Astrocyte of the spinal cord (primary cell): ENCODE measurements at regions not wholly inside any gene's neighbourhood (a gene's known extent, or its start where the extent isn't known, plus 50 kb on each side); places are given as distances from the start of the nearest gene placed in this dataset.
"Not testable (repeated sequence)": the region's sequence is repeated elsewhere in the genome, so short reads cannot be mapped to it uniquely, and the experiment has no call there.

Source experiments
- DNase-seq: peaks from one replicate; pipeline ENCODE4 v3.0.0; 2011; ENCODE audit warnings: low read depth, low spot score
- H3K4me3 ChIP-seq: 2 replicates; pipeline ENCODE4 v1.5.1; 2011; ENCODE audit warnings: low read depth, mild to moderate bottlenecking, low read length, moderate library complexity
- in situ Hi-C: cut with HindIII; loops from 2 replicates; pipeline ENCODE4 v1.10.0; 2017; ENCODE audit warnings: low sequenced_read_pairs
- TF ChIP-seq, protein P1 (sequence below): IDR thresholded peaks from 2 replicates; pipeline ENCODE4 v1.5.1; 2012; ENCODE audit warnings: low read depth, mild to moderate bottlenecking, low read length, inconsistent platforms

DNA sequence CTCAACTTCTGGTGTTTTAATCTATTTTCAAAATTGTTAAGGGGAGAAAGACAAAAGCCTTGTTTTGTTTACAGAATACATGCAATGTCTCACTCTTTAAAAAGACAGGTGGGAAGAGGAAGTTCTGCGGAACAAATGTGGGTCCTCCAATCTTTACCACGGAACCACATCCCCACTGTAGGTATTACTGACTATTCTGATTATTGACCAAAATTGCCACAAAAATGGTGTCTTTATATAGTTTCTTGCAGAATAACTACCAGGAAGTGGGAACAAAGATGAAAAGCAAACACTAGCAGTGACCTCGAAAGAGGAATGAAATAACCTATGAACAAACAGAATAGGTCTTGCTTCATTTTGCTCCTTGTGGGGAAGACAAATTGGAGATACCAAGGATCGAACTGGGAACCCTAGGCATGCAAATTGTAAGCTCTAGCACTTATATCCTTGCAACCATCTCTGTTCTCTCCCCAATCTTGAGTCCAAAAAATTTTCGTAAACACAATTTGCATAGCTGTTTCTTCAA, 106.7 kb downstream of the GPX5 start:
- TF ChIP-seq, protein P1, sequence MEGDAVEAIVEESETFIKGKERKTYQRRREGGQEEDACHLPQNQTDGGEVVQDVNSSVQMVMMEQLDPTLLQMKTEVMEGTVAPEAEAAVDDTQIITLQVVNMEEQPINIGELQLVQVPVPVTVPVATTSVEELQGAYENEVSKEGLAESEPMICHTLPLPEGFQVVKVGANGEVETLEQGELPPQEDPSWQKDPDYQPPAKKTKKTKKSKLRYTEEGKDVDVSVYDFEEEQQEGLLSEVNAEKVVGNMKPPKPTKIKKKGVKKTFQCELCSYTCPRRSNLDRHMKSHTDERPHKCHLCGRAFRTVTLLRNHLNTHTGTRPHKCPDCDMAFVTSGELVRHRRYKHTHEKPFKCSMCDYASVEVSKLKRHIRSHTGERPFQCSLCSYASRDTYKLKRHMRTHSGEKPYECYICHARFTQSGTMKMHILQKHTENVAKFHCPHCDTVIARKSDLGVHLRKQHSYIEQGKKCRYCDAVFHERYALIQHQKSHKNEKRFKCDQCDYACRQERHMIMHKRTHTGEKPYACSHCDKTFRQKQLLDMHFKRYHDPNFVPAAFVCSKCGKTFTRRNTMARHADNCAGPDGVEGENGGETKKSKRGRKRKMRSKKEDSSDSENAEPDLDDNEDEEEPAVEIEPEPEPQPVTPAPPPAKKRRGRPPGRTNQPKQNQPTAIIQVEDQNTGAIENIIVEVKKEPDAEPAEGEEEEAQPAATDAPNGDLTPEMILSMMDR, result no peak
- no peak overlapping the region for H3K4me3 ChIP-seq
- DNase-seq, result no peak
- in situ Hi-C loops, result no loop called here

DNA sequence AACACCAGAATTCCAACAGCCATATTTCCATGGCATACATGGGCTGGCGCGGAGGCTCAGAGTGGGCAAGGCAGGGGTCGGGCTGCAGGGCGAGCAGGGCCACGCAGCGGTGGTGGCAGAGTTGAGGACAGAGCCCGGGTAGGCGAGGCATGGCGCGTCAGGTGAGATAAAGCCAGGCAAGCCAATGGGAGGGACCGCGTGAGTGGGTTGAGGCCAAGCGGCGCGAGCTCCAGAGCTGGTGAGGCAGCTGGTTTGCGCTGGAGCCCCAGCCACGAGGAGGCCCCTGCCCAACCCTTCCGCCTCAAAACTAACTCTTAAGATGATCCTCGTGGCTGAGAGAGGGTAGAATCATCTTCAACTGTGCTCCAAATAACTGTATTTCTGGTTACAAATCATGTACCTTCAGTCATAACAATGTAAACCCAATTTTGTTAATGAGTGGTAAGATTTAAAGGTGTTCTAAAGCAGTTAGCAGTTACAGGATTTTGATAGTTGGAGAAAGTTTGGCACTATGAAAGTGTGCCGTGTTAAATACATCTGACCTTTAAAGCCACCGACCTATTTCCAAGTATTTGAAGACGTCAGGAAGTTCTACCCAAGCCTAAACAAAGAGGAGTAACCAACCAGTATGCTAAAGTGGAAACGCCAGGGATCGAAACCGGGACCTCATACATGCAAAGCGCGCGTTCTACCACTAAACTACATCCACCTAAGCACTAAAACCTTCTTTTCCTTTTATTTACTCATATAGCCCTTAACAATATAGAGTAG, 107.9 kb downstream of the GPX5 start:
- TF ChIP-seq, protein P1, result no peak
- DNase-seq, result no peak
- no peak overlapping the region for H3K4me3 ChIP-seq
- in situ Hi-C loops, result no loop called here

DNA sequence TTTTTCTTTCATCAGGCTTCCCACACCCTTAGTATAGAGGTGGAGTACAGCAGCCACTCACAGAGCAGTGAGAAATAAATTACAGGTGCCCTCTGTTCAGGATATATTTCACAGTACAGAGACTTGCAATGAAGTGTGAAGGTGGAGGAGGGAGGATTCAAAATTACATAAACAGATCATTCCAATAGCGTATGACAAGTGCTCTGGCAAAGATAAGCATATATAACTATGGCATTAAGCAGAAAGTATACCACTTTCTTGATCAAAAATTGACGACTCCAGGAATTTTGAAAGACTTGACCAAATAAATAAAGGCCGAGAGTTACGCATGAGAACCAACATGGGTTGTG, 108.7 kb downstream of the GPX5 start:
- in situ Hi-C loops, result no loop called here
- TF ChIP-seq, protein P1, result no peak
- no peak for DNase-seq
- H3K4me3 ChIP-seq, result peak overlapping the region; percentile 33

DNA sequence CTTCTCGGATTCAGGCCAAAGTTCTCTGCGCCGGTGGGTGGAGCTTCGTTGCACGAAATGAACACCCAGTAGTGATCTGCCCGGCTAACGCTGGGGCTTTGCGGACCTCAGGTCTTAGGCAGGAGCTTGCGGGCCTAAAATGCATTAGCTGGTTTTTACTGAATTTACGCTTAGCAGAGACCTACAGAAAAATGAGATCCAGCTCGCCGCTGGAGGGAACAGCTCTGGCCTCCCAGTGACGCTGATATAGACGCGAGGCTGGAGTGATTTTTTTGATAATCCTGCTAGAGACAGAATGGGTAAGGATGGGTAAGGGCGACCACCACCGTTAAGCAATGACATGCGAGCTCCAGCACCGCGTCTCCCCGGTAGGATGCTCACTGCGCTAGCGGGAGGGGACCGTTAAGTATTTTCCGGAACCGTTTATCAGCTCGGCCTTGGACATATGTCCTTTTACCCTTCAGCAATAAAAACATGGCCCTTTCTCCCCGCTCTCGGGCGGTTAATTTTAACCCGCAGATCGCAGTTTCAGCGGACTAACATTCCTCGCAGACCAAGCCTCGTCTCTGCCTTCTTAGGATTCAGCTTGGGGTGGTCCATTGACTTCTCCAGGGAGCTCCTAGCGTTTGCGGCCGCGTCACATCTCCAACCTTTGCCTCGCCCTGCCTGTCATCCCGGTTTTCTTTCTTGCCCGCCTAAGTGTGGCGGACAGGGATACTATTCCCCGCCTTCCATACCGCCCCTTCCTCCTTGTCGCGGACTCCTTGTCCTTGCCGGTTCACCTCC, 109.3 kb downstream of the GPX5 start:
- TF ChIP-seq, protein P1, result no peak
- in situ Hi-C loops, result no loop called here
- peak overlapping the region; percentile 33 for H3K4me3 ChIP-seq
- no peak for DNase-seq

DNA sequence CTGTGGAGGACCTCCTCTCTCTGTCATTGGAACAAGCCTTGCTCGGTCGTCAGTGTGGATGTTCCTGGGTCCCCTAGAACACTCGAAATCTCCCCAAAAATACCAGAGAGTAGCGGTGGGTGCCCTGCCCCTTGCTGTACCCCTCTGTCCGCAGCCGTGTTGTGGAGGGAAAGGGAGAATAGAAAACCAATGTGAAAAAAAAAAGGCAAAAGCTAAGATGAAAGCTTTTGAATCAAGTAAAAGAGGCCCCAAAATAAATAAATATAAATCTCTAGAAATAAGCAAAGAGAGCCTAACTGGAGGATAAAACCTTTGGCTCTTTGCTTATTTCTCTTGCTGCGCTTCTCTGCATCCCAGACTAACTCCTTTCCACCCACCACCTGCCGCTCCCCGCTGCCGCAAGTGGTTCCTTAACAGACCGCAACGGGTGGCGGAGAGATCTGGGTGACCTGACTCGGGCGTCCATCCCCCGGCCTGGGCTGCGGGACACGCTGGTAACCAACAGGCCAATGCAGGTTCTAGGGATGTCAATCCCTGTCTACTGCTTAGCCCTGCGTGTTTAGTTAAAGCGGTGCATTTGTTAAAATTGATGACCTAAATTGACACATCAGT, 110.0 kb downstream of the GPX5 start:
- H3K4me3 ChIP-seq, result peak overlapping the region; percentile 33
- in situ Hi-C loops, result no loop called here
- DNase-seq, result no peak
- TF ChIP-seq, protein P1, result no peak

DNA sequence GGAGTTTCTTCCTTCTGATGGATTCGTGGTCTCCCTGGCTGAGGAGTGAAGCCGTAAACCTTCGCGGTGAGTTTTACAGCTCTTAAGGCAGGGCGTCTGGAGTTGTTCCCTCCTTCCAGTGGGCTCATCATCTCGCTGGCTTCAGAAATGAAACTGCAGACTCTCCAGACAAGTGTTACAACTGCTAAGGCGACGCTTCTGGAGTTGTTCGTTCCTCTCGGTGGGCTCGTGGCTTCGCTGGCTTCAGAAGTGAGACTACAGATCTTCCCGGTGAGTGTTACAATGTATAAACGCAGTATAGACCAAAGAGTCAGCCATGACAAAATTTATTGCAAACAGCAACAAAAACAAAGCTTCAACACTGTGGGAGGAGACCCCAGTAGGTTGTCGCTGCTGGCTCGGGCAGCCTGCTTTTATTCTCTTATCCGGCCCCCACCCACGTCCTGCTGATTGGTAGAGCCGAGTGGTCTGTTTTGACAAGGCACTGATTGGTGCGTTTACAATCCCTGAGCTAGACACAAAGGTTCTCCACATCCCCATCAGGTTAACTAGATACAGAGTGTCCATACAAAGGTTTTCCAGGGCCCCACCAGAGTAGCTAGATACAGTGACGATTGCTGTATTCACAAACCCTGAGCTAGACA, 113.2 kb downstream of the GPX5 start:
- DNase-seq, result no peak
- H3K4me3 ChIP-seq, result no peak overlapping the region
- TF ChIP-seq, protein P1, result no peak
- in situ Hi-C loops, result no loop called here

DNA sequence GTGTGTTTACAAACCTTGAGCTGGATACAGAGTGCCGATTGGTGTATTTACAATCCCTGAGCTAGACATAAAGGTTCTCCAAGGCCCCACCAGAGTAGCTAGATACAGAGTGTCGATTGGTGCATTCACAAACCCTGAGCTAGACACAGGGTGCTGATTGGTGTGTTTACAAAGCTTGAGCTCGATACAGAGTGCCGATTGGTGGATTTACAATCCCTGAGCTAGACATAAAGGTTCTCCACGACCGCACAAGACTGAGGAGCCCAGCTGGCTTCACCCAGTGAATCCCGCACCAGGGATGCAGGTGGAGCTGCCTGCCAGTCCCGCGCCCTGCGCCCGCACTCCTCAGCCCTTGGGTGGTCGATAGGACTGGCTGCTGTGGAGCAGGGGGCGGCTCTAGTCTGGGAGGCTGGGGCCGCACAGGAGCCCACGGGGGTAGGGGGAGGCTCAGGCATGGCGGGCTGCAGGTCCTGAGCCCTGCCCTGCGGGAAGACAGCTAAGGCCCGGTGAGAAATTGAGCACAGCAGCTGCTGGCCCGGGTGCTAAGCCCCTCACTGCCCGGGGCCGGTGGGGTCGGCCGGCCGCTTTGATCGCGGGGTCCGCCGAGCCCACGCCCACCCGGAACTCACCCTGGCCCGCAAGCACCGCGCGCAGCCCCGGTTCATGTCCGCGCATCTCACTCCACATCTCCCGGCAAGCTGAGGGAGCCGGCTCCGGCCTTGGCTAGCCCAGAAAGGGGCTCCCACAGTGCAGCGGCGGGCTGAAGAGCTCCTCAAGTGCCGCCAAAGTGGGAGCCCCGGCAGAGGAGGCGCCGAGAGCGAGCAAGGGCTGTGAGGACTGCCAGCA, 114.0 kb downstream of the GPX5 start:
- in situ Hi-C loops, DNase-seq, H3K4me3 ChIP-seq: not testable (repeated sequence)
